VCaP (cell line): ENCODE measurements at regions not wholly inside any gene's neighbourhood (a gene's known extent, or its start where the extent isn't known, plus 50 kb on each side); places are given as distances from the start of the nearest gene placed in this dataset.

ENCODE experiments used
- H3K27ac ChIP-seq: fragments of 450-650 bp; 2 replicates; pipeline ENCODE4 v1.5.1; 2017
- CTCF ChIP-seq: fragments of 450-650 bp; conservative IDR thresholded peaks from 2 replicates; pipeline ENCODE4 v1.5.1; 2017; ENCODE audit warnings: mild to moderate bottlenecking, moderate library complexity

GRCh38 chr18:47758000-47758399 is 172.5 kb downstream of the SMAD2 start:
- no peak overlapping the region for H3K27ac ChIP-seq
- peak; percentile 64 for TF ChIP-seq CTCF

- no peak overlapping the region for H3K27ac ChIP-seq
- TF ChIP-seq CTCF: peak; percentile 96
Measured at GRCh38 chr18:47756364-47757016, 174.0 kb downstream of the SMAD2 start.

GRCh38 chr18:47755102-47755456 is 175.4 kb downstream of the SMAD2 start:
- TF ChIP-seq CTCF: no peak
- no peak overlapping the region for H3K27ac ChIP-seq

GRCh38 chr18:47754311-47755101 is 176.0 kb downstream of the SMAD2 start:
- TF ChIP-seq CTCF: peak; percentile 89
- no peak overlapping the region for H3K27ac ChIP-seq

GRCh38 chr18:47752796-47753645 is 177.4 kb downstream of the SMAD2 start:
- no peak for TF ChIP-seq CTCF
- no peak overlapping the region for H3K27ac ChIP-seq

- TF ChIP-seq CTCF: no peak
- H3K27ac ChIP-seq: no peak overlapping the region
Measured at GRCh38 chr18:47750889-47751423, 179.5 kb downstream of the SMAD2 start.

GRCh38 chr18:47749600-47749973 is 180.9 kb downstream of the SMAD2 start:
- no peak for TF ChIP-seq CTCF

More at GRCh38 chr18:47749600-47749973, 180.9 kb downstream of the SMAD2 start:
- H3K27ac ChIP-seq: no peak overlapping the region
